HG02678 (cell line): ENCODE measurements at regions not wholly inside any gene's neighbourhood (a gene's known extent, or its start where the extent isn't known, plus 50 kb on each side); places are given as distances from the start of the nearest gene placed in this dataset.
"Not testable (repeated sequence)": the region's sequence is repeated elsewhere in the genome, so short reads cannot be mapped to it uniquely, and the experiment has no call there.

ENCODE experiments used
- ATAC-seq: cut with Tn5 transposase; IDR thresholded peaks from one replicate; pipeline ENCODE4 v1.9.1; 2021; ENCODE audit warnings: mild to moderate bottlenecking, moderate library complexity; ENCODE audit not compliant: unreplicated experiment

DNA sequence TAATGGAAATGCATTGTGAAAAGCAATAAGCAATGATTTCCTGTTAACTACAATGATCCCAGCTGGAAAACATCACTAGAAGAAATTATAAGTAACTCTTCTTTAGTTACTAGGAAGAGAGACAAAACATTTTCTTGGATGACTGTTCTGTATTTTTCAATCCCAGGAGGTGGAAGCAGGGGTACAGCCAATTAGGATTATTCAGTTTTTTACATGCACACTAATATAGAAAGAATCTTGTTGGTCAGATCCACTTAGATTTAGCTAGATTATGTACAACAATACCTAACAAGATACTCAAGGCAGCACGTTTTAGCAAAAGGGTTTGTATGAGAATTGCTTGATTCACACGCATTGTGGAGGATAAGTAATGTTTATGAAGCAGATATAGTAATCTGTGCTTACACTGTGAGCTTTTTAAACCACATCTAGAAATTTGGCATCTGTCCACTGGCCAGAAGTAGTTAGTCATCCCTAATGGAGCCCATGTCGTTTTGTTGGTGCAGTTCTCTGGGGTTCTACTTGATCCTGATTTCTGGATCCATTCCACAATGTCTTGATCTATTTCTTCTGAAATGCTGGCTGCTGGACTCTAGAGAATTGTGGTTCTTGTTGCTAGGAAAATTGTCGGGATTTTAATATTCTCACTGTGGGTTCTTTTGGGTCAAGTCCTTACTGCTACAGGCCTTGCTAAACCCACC, 199.7 kb downstream of the ADCYAP1 start:
- ATAC-seq: no peak

DNA sequence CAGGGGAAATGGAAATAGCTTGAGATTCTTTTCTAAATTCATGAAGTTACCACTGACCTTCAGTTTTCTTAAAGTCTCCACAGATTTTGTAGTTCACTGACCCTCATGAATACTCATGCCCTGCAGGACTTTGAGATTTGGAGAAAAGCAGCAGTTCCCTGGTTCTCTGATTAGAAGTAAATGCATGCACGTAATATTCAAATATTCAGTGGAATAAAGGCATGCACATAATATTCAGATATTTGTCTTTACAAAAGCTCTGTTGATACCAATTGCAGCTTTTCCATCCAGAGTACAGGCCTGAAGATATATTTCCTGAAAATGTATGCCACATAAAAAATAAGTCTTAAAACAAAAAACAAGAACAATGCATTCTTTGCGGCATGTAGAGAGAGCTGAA, 219.8 kb downstream of the ADCYAP1 start:
- ATAC-seq: no peak

DNA sequence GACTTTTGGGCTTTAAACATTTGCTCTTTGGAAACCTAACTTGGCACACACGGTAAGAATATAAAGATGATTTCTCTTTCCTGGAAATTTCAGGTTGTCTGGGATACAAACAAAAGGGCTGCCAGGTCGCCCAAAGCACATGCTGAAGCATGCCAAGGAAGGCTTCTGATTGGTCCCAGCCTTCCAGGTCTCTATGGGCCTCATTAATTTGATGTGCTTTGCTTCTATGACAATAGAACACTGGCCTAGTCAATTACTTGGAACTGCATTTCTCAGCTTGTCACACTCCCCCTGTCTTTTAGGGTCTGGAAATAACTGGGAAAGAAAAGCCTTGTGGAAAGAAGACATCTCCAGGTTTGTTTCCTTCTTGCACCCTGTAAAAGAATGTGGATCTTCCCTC, 228.9 kb downstream of the ADCYAP1 start:
- no peak for ATAC-seq

DNA sequence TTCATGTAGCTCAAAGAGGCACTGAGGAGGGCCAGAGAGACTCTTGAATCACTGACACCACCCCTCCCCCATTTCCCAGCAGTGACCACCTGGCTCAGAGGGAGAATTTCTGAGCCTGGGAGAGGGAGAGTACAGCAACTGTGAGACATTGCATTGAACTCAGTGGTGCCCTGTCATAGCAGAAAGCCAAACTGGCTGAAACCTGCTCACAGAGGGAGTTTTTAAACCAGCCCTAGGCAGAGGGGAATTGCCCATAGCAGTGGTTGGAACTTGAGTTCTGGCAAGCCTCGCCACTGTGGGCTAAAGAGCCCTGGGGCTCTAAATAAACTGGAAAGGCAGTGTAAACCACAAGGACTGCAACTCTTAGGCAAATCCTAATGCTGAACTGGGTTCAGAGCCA, 243.1 kb downstream of the ADCYAP1 start:
- ATAC-seq: no peak

DNA sequence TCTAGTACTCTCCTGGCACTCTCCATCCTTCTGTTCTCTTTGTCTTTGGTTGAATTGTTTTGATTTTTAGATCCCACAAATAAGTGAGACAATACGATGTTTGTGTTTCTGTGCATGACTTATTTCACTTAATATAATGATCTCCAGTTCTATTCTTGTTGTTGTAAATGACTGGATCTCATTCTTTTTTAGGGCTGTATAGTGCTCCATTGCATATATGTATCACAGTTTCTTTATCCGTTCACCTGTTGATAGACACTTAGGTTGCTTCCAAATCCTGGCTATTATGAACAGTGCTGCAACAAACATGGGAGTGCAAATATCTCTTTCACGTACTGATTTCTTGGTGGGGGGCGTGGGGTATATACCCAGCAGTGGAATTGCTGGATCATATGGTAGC, 245.0 kb downstream of the ADCYAP1 start:
- no peak for ATAC-seq

DNA sequence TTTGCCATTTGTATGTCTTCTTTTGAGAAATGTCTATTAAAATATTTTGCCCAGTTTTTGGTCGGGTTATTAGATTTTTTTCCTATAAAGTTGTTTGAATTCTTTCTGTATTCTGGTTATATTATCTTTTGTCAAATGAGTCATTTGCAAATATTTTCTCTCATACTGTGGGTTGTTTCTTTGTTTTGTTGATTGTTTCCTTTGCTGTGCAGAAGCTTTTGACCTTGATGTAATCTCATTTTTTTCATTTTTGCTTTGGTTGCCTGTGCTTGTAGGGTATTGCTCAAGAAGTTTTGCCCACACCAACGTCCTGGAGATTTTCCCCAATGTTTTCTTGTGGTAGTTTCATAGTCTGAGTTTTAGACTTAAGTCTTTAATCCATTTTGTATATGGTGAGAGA, 245.7 kb downstream of the ADCYAP1 start:
- ATAC-seq: no peak

DNA sequence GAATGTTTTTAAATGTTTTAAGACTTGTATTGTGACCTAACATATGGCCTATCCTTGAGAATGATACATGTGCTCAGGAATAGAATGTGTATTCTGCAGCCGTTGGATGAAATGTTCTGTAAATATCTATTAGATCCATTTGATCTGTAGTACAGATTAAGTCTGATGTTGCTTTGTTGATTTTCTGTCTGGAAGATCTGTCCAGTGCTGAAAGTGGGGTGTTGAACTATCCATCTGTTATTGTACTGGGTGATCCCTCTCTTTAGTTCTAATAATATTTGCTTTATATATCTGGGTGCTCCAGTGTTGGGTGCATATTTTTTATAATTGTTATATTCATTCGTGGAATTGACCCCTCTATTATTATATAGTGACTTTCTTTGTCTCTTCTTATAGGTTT, 248.3 kb downstream of the ADCYAP1 start:
- not testable (repeated sequence) for ATAC-seq

DNA sequence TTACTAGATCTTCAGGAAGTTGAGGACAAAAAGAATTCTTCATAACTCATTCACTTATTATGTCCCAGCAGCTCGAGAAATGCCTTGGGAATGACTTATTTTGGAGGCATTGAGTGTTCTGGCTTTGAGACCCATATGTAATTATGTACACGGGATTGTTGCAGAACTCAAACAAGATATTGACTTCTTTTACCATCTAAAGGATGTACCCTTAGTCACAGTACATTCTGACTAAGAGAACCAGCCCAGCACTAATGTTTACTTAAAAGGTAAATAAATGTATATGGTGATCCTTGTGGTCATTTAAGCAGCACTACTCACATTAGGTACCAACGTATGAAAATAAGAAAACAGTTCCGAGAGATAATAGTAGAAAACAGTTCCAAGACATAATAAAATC, 268.9 kb downstream of the ADCYAP1 start:
- ATAC-seq: no peak

DNA sequence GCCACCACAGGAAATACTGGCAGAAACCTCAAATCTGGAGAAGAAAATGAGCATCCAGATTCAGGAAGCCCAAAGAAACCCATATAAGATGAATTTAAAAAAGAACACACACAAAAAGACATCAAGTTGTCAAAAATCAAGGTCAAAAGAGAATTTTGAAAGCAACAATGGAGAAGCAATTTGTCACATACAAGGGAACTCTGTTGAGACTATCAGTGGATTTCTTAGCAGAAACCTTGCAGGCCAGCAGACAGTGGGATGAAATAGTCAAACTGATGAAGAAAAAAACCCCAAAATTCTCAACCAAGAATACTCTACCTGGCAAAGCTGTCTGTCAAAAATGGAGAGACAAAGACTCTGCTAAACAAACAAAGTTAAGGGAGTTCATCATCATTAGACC, 272.6 kb downstream of the ADCYAP1 start:
- ATAC-seq: no peak

DNA sequence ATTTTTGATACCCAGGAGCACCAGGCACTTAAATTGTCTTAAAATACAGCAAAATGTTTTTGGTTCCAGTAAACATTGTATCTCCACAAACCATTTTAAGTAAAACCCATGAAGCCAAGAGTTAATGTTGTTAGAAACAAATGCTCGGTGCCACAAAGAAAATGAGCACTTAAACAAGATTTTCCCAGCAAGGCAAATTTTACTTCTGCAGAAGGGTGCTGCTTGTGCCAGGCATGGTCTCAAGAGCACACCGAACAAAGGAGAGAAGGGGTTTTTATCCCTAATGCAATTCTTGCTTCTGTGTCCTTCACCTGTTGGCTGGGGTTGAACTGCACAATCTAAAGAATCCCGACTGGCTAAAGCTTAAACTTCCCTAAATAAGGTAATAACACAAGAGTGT, 286.7 kb downstream of the ADCYAP1 start:
- ATAC-seq: no peak

DNA sequence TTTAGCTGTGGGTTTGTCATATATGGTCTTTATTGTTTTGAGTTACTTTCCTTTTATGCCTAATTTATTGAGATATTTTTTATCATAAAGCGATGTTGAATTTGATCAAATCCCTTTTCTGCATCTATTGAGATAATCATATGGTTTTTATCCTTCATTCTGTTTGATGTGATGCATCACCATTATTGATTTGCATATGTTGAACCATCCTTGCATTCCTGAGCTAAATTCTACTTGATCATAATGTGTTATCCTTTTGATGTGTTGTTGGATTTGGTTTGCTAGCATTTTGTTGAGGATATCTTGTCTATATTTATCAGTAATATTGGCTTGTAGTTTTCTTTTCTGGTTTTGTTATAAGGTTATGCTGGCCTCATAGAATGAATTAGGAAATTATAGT, 308.5 kb downstream of the ADCYAP1 start:
- no peak for ATAC-seq

DNA sequence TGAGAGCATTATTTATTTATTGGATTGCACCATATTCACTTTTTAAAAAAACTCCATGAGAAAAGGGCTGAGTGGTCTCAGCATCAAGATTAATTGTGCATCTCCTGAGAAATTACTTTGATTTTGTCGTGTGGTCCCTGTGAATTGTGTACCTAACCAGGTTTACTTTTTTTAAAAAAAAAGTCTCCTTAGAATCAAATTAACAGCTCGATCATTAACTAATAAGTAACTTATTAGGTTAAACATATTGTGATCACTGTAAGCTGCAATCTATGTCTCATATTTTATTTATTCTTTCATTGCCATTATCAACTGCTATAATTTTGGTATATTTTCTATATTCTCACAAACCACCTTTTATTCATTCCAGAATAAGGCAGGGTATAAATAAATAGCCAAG, 318.2 kb downstream of the ADCYAP1 start:
- no peak for ATAC-seq

DNA sequence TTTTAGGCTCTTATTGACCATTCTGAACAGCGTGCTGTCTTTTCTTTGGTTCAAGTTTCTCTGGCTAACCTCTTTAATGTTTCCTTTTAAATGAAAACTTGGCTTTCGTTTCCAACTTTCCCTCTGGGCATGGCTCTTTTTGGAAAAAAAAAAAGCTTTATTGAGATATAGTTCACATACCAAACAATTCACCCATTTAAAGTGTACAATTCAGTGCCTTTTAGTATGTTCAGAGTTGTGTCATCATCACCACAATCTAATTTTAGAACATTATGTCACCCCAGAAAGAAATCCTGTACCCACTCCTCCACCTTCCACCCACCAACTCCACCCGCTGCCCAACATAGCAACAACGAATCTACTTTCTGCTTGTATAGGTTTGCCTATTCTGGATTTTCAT, 322.4 kb downstream of the ADCYAP1 start:
- no peak for ATAC-seq

DNA sequence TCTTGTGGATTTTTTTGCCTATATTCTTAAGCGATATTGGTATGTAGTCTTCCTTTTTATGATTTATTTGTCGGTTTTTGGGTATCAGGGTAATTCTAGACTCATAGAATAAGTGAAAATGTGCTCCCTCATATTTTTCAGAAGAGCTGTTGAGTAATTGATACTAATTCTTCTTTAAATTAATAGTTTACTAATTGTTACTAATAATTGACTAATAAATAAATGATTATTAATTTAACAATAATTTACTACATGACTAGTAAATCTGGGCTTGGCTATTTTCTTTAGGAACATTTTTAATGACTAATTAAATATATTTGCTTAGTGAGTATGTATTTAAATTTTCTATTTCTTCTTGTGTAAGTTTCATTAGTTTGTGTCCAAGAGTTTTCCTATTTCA, 325.0 kb downstream of the ADCYAP1 start:
- ATAC-seq: no peak

DNA sequence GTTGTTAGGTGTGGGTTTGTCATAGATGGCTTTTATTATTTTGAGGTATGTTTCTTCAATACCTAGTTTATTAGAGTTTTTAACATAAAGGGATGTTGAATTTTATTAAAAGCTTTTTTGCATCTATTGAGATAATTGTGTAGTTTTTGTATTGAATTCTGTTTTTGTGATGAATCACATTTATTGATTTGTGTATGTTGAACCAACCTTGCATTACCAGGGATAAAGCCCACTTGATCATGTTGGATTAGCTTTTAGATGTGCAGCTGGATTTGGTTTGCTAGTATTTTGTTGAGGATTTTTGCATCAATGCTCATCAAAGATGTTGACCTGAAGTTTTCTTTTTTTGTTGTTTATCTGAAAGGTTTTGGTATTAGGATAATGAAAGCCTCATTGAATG, 328.2 kb downstream of the ADCYAP1 start:
- ATAC-seq: no peak

DNA sequence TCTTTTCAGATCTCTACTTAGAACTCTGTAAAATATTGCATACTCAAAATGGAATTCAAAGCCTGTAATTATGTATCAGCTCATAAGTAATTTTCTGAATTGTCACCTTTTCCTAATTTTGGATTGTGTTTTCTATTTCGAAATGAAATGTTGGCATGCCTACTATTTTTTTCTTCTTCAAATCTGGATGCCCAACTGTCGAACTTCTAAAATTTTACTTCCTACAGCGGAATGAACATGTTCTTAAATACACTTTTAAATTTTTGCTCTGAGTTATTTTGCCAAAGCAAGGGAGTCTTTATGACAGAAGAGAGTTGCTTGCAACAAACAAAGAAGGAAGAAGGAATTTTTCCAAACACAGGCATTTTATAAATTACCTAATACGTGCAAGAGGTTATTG, 336.0 kb downstream of the ADCYAP1 start:
- no peak for ATAC-seq

DNA sequence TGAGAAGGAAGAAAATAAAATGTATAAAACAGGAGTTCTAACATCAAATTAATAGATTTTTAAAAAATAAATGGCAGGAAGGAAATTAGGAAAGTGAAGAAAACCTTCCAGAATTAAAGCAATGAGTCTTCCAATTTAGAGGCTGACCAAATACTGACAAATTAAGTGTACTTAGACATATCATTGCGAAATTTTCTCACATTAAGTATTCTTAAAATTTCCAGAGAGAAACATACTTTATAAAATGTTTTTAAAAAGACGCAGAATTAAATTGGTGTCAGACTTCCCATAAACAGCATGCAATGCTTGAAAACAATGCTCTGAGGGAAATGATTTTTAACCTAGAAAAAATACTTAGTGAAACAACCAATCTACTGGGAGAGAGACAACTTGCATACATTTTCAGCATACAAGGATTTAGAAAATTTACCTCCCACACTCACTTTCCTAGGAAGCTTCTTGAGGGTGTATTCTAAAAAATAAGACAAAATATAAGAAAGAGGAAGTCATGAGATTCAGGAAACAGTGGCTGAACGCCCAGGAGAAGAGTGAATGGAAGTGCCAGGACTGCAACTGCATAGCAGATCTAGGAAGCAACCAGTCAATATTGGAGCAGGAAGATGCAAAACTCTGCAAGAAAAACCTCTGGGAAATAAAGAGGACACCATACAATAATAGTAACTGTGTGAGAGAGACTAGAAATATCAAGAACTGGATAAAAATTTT, 339.9 kb downstream of the ADCYAP1 start:
- ATAC-seq: no peak

DNA sequence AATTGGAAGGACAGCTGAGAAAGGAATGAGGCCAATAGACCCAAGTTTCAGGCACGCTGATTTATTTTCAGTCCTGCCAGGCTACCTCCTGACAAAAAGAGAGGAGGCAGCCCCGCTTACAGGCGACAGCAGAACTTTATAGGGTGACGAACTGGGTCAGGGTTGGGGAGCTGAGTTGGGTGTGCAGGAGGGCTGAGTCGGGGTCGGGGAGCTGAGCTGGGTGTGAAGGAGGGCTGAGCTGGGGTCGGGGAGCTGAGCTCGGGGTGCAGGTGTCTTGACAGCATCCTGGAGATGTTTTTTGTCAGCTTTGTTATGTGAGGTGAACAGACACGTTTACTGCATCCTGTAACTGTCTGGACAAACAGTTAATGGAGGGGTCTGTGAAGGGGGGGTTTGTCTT, 342.2 kb downstream of the ADCYAP1 start:
- ATAC-seq: no peak

DNA sequence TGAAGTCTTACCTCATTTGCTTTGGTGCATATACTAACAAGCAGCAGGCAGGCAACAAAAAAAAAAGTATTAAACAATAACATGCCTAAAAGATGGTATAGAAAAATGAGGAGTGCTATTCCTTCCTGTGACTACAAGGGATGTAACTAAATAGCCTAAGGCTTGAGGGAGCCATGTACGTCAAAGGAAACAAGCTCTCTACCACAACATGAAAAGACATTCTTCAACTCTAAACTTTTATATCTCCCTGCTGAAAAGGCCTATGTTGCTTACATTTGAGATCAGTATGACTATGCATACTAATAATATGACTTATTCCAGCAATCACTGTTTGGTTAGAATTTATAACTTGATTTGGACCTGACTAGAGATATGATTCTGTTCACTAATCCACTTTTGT, 347.9 kb downstream of the ADCYAP1 start:
- ATAC-seq: no peak

DNA sequence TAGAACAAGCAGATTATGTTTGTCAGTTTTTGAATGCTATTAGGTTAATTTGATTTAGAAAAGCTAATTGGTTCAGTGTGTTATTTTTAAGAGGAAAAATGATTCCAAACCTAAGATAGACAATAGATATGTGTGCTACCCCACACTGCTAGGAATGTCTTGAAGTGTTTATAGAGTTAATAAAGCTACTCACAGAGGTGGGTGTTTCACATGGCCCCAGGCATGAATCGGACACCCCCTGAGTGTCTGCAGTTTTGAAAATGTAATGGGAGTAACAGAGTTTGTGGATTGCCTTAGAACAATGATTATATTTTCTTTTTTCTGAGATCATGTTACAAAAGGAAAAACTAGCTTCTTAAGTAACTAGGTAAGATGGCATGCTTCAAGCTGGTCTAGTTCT, 348.3 kb downstream of the ADCYAP1 start:
- ATAC-seq: no peak

DNA sequence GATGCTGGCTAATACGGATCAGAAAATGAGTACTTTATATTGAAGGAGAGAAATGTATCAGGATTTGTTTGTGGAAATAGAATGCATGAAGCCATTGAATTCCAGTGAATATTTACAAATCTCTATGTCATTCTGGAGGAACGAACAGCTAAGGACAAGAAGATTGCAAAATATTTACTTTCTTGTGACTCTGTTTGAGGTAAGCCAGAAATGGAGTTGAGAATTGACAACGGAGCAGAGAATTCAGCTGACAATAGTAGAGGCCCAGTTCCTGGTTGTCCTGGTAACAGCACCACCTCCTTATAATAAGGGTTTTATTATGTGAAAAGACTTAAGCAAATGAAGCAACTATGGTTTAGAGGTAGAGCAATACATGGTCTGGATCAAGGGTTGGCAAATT, 349.2 kb downstream of the ADCYAP1 start:
- ATAC-seq: no peak

DNA sequence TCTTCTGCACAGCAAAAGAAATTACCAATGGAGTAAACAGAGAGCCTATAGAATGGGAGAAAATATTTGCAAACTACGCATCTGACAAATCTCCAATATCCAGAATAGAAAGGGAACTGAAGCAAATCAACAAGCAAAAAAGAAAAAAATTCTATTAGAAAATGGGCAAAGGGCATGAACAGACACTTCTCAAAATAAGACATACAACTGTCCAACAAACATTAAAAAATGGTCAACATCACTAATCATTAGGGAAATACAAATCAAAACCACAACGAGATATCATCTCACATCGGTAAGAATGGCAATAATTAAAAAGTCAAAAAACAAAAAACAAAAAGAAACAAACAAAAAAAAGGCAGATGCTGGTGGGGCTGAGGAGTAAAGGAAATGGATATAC, 356.4 kb downstream of the ADCYAP1 start:
- no peak for ATAC-seq

DNA sequence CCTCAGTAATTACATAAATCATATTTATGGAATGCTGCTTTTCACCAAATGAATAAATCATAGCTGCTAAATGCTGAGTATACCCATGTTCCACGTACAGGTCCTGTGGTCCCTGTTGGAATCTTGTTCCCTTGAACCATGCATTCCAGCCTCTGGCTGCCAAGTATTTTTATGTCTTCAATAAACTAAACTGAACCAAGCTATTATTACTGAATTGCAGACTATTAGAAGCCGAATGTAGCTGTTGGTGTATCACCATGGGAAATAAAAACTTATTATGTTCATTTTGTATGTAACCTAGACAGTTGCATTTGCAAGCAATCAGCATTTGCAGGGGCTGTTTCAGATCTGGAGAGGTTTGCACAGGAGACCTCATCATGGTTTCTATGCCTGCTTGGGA, 362.4 kb downstream of the ADCYAP1 start:
- ATAC-seq: no peak
